ENCODE measurements at regions not wholly inside any gene's neighbourhood (a gene's known extent, or its start where the extent isn't known, plus 50 kb on each side); places are given as distances from the start of the nearest gene placed in this dataset.
"Not testable (repeated sequence)": the region's sequence is repeated elsewhere in the genome, so short reads cannot be mapped to it uniquely, and the experiment has no call there.

DNA sequence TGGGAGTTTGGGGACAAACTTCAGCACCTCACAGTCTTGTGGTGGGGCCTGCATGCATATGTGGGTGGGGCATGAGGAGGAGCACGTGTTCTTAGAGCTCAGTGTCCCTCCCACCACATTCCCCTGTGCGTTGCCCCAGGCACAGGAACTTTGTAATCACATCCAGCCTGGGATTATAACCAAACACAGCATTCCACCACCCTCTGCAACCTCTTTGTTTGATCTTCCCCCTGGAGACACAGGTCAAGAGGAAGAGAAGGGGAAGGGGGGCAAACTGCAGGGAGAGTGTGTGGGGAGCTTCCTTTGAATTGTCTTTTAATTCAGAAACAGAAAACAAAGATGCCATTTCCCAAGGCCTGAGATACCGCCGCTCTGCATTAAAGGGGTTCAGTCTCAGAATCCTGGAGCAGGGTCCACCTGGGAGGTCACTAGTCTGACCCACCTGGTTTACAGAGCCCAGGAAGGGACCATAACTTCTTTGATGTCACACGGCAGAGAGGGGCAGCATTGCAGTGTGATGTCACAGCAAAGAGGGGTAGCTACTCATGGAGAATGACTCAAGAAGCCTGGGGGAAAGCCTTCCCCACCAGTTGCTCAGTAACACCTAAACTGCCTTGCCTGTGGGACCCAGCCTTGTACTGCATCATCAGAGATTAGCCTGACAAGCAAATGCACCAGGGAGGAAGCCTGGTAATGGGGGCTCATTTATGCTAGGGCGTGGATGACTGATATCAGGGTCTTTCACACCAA lies 106.3 kb upstream of the RNU6-1 start:
- DNase-seq (ENCODE audit: low spot score): no peak

DNA sequence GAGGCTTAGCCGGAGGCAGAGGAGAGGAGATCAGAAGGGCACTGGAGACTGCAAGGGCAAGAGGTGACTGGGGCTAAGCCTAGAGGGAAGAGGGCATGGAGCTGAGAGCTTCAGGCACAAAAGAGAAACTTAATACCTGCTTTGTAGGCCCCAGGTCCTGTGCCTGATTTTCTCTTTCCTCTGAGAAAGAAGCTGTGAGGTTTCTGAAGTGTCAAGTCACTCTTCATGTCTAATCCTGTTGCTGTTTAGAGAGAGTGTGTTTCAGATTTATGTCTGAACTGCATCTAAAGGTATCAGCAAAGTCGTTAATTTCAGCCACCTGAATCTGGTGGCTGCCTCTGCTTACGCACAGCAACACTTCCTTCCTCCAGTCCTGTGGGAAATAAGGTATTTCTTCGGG lies 106.9 kb upstream of the RNU6-1 start:
- DNase-seq (ENCODE audit: low spot score): no peak

DNA sequence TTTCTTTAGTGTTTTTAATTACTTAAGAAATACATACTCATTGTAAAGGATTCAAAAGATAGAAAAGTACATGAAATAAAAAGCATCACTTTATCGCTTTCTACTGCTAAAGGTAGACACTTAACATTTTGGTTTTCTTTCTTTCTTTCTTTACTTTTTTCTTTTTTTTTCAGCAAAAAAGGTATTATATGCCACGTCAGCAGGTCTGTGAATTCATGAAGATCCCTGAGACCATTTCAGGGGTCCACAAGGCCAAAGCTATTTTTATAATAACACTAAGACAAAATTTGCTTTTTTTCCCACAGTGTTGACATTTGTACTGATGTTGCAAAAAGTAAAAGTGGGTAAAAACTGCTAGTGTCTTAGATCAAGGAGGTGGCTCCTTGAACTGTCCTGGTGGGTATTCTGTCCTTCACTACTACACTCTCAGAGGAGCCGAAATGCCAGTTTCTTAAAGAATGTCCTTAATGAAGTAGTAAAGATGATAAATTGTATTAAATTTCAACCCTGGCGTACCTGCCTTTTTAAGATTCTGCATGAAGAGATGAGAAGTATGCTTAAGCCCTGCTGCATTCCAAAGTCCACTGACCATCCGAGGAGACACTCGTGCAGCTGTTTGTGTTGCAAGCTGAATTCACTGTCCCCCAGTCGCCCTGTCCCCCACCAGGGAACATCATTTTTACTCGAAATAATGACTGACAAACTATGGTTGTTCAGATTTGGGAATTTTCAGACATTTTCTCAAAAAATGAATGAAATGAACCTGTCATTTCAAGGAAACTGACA lies 106.7 kb upstream of the PIAS1 start:
- no peak for DNase-seq (ENCODE audit: low spot score)

DNA sequence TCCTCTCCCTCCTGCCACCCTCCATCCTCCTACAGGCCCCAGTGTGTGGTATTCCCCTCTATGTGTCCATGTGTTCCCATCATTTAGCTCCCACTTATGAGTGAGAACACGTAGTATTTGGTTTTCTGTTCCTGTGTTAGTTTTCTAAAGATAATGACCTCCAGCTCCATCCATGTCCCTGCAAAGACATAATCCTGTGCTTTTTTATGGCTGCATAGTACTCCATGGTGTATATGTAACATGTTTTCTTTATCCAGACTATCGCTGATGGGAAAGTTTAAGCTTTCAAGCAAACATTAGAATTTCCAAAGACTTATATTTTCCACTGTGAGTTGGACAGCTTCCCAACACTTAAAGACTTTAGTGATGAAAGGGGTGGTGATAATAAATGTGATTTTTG lies 105.9 kb upstream of the PIAS1 start:
- no peak for DNase-seq (ENCODE audit: low spot score)

DNA sequence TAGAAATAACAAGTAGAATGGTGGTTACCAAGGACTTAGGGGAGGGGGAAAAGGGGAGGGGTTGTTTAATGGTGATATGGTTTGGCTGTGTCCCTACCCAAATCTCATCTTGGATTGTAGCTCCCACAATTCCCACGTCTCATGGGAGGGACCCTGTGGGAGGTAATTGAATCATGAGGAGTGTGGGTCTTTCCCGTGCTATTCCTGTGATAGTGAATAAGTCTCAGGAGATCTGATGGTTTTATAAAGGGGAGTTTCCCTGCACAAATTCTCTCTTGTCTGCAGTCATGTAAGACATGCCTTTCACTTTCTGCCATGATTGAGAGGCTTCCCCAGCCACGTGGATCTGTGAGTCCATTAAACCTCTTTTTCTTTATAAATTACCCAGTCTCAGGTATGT lies 102.9 kb upstream of the PIAS1 start:
- DNase-seq (ENCODE audit: low spot score): not testable (repeated sequence)

DNA sequence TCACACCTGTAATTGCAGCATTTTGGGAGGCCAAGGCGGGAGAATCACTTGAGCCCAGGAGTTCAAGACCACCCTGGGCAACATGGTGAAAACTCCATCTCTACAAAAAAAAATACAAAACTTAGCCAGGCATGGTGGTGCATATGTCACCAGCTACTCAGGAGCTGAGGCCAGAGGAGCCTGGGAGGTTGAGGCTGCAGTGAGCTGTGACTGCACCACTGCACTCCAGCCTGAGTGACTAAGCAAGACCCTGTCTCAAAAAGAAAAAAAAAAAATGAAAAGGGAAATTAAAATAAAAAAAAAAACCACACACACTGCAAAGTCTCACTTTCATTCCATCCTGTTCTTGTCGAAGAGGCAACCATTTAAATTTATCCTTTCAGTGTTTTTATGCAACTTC lies 100.8 kb upstream of the PIAS1 start:
- no peak for DNase-seq (ENCODE audit: low spot score)

DNA sequence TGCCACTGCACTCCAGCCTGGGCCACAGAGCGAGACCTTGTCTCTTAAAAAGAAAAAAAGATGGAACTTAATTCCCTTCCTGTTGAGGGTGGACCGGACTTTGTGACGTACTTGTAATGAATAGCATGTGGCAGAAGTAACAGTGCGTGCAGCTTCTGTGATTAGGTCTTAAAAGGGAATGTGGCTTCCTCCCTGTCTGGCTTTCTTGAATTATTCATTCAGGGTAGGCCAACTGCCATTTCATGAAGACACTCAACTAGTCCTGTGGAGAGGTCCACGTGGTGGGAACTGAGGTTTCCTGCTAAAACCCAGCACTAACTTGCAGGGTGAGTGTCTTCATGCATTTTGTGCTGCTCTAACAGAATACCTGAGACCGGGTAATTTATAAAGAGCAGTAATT lies 98.9 kb upstream of the PIAS1 start:
- DNase-seq (ENCODE audit: low spot score): no peak

DNA sequence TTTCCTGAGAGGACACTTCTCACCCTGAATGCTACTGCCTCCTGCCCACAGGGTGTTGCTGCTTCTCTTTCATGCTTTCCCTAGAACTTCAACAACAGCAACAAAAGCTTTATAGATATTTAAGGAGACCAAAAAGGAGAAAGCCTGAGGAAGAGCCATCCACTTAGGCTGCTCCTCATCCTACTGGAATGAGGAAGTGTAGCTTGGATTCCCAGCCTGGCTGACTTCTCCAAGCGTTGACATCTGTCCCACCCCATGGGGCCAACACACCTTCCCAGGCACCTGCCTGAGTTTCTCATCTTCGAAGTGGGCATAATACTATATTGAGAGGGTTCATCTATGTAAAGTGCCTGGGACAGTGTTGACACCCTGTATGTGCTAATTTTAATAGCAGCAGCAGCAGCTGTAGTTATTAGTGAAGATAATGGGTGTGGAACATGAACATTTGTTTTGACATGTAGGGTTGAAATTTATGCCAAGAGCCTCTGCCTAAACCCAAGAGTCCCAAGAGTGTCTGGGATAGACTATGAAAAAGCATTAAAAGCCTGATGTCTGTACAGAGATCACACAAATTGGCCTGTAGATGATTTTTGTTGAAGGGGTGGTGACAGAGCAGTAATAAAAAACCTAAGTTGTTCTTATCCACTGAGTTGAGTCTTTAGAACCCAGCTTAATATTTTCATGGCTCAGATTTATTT lies 96.5 kb upstream of the PIAS1 start:
- no peak for DNase-seq (ENCODE audit: low spot score)

DNA sequence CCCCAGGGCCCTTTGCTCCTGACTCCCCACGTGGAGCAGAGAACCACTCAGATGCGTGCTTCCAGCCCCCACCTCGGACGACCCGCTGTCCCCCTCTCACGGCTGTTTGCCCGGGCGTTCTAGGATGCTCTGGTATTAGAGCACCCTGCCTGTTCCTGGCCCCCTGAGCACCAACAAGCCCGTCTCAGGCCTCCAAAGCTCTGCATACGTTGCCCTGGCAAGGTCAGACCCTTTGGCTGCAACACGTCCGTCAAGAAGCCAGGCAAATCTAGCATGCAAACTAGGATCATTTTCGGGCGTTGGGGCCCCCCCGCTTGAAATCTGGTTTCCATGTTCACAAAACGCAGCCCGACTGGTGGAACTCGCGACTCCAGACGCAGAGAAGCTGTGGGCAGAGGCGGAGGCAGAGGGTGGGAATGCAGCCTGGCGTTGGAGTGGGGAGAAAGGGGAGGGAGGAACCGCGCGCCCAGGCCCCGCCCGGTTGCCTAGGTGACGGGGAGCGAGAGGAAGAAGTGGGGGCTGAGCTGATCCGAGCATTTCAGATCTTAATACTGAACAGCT lies 86.2 kb upstream of the PIAS1 start:
- peak; percentile 74 for DNase-seq (ENCODE audit: low spot score)

DNA sequence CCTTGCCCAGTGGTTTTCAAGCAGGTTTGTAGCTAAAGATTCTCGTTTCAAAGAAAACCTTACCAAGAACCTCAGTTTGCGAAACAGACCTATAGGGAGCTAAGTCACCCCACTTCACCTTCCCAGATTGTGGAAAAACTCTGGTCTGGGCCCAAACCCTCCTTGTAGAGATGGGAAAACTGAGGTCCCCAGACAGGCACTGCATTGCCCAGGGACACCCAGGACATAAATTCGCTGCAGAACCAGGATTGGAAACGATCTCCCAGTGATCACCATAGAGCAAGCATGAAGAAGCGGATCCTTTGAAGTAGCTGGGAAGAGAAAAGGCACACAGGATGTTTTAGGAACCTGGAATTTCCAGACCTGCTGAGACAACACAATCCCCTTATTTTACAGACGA lies 85.6 kb upstream of the PIAS1 start:
- no peak for DNase-seq (ENCODE audit: low spot score)

DNA sequence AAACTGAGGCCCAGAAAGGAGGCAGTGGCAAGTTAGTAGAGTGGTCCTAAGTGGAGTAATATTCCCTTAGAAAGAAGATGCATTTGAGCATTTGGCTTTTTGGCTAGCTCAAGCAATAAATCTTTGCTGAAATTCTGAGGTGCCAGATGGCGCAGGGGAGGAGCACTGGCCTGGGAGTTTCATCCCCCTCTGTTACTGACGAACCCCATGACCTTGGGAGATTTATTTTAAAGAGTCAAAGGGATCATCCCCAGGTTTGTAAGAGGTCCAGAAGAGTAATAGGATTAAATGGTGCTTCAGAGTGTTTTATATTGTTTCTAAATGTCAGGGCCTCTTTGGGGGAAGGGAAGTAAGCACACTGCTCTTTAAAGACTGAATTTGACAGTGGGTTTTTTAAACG lies 85.1 kb upstream of the PIAS1 start:
- DNase-seq (ENCODE audit: low spot score): no peak

DNA sequence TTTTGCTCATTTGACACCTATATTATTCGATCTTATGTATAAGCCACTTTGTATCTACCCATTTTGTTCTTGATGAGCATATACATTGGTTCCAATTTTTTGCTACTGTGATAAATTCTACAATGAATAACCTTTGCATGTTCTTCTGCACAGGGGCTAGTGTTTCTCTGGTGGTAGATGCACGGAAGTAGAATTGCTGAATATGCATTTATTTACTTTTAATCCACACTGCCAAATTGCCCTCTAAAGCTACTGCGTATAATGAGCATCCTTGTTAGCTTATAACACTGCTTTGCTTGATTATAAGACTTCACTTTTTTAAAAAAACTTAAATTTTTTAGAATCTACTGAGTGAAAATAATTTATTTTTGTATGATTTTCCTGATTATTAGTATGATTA lies 84.2 kb upstream of the PIAS1 start:
- no peak for DNase-seq (ENCODE audit: low spot score)

DNA sequence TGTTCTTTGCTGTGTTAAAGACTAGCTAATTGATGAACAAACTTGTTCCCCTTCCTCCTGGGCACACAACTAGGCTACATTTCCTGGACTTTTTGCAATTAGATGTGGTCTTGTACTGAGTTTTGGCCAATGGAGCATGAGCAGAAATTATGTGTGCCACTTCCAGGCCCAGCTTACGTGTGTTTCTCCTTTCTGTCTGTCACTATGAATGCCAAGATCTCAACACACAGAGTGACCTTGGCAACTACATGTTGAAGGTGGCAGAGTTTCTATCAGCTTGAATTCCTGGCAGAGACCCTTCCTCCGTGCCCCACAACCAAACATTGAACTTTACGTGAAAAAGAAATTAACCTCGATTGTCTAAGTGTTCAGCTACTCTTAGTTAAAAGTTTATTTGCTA lies 81.7 kb upstream of the PIAS1 start:
- no peak for DNase-seq (ENCODE audit: low spot score)

DNA sequence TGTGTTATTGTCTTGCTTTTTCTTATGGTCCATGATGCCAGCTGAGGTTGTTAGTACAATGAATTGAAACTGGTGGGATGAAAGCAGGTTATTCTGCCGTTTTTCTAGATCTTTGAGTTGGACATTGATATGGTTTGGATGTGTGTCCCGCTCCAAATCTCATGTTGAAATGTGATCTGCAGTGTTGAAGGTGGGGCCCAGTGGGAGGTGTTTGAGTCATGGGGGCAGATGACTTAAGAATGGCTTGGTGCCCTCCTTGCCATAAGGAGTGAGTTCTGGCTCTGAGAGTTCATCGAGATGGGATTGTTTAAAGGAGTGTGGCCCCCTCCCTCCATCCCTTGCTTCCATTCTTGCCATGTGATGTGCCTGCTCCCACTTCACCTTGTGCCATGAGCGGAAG lies 80.3 kb upstream of the PIAS1 start:
- DNase-seq (ENCODE audit: low spot score): no peak

DNA sequence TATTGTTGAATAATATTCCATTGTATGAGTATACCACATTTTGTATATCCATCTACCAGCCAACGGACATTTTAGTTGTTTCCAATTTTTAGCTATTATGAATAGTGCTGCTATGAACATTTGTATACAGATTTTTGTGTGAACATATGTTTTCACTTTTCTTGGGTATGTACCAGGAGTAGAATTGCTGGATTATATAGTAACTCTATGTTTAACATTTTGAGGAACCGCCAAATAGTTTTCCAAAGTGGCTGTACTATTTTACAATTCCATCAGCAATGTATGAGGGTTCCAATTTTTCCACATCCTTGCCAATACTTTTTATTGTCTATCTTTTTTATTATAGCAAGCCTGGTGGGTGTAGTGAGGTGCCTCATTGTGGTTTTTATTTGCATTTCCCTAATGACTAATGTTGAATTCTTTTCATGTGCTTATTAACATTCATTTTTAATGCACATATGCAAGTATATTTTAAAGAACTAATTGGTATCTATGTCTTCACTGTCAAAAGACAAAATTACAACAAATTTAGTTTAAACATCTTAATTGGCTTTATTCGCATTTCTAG lies 77.5 kb upstream of the PIAS1 start:
- DNase-seq (ENCODE audit: low spot score): no peak

DNA sequence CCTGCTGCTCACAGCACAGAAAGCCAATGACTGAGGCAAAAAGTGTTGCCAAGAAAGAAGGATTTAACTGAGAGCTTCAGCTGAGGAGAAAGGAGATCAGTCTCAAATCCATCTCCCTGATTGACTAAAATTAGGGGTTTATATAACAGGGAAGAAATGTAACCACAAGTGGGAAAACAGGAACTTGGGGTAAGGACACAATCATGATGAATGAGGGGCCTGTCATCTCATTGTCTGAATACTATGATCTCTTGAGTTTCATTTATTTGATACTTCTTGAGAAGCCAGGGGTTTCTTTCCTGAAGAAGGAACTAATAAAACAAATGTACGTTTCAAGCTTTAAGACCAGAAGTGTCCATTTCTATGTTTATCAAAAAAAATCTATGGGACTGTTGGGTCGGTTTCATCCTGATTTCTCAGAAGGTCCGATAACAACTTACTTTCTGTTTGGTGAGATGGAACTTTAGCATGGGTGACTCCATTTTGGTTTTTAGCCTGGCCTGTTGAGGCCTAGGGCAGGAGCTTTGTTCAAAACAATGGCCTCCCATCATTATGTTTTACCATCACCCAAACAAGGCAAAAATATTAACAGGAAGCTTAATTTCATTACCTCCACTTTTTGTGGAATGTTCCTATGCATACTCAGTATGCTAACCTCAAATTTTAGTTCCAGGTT lies 76.6 kb upstream of the PIAS1 start:
- no peak for DNase-seq (ENCODE audit: low spot score)

DNA sequence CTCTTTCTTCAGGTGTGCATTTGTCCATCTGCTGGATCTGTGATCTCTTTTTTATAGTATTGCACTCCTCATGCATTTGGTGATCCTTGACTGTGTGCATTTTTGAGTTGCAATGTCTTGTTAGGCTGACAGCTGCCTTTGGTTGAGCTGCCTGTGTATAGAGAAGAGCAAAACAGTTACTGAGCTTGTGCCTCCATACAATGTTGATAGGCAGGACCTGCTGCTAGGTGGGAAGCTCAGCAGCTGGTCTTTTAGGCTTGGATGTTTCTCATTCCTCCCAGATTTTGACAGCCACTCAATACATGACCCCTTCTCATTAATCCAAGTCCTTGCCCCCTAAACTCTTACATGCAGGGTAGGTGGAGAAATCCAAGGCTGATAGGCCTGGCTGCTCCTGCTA lies 74.8 kb upstream of the PIAS1 start:
- no peak for DNase-seq (ENCODE audit: low spot score)

DNA sequence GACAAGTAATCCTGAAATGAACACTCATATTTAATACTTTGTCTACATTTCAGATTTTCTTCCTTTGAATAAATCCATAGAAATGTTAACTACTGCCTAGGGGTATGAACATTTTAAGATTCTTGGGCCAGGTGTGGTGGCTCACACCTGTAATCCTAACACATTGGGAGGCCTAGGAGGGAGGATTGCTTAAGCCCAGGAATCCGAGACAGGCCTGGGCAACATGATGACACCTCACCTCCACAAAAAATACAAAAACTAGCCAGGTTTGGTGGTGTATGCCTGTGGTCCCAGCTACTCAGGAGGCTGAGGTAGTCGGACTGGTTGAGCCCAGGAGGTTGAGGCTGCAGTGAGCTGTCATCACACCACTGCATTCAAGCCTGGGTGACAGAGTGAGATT lies 73.9 kb upstream of the PIAS1 start:
- no peak for DNase-seq (ENCODE audit: low spot score)

DNA sequence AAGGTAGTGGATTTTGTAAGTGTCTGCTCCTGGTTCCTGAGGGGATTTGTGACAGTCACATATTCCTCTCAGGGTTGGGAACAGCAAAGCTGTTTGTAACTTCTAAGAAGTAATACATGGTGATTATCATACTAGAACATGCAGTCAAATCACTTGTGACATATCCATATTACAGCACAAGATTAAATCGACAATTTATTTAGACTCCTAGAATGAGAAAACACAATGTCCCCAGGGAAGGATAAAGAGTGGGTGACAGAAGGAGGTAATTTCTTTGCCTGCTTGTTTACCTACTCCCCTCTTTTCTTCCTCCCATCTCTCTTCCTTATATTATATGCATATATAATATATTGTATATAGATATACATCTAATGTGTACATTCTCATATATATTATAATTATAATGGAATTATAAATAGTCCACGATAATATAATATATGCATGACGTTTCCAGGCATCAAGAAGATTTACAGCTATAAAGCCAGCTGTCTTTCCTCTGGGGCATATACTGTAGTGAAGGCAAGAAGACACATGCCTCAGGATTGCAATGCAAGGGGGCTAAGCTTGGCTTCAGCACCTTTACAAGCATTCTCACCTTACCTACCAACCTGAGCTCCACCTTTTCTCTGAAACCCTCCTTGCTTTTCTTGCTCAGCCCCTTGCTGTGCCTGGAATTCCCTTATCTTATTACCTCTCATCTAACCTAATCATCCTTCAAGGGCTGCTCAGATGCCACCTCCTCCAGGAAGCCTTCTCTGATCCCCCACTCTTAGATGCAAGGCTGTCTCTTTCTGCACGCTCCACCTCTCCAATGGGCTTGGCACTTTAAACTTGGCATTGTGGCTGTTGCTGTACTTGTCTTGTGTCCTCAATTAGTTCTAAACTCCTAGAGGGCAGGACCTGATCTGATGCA lies 73.1 kb upstream of the PIAS1 start:
- no peak for DNase-seq (ENCODE audit: low spot score)

DNA sequence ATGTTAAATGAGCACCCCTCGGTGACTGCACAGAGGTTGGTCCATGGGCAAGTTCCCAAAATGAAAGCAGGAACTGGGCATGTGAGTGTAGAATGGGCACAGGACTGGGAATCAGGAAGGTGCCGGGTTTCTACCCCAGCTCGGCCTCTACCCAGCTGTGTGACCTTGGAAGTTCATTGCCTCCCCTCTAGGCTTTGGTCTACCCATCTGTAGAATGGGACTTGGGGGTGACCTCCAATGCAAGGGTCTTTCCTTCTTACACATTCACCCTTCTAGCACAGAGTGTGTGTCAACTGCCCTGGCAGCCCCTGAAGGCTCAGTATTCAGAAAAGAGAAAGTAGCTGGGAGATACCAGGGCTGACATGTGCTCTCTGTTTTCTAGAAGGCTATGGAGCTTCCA lies 72.3 kb upstream of the PIAS1 start:
- no peak for DNase-seq (ENCODE audit: low spot score)

DNA sequence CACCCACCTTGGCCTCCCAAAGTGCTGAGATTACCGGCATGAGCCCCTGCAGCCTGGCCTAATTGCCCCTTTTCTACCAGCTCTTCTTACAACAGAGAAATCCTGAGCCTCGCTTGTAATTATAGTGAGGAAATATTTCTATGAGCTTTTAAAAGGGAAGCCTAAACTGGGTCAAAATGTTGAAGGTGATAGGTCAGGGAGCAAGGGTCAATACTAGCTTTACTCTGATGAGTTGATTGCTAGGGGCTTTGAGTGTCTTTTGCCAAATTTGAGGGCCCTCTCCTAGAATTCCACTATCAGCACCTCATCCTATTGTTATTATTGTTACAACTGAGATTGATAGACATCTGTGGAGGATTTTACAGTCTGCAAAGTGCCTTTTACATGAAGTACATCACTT lies 62.4 kb upstream of the PIAS1 start:
- DNase-seq (ENCODE audit: low spot score): no peak

Measured in GM03348 (cell line).